ENCODE measurements at regions not wholly inside any gene's neighbourhood (a gene's known extent, or its start where the extent isn't known, plus 50 kb on each side); places are given as distances from the start of the nearest gene placed in this dataset.
"Not testable (repeated sequence)": the region's sequence is repeated elsewhere in the genome, so short reads cannot be mapped to it uniquely, and the experiment has no call there.

- no peak for DNase-seq (ENCODE audit: low read depth in 2 of 2)
Observed at GRCh38 chr2:180698668-180699067, 281.7 kb upstream of the UBE2E3 start.

DNA sequence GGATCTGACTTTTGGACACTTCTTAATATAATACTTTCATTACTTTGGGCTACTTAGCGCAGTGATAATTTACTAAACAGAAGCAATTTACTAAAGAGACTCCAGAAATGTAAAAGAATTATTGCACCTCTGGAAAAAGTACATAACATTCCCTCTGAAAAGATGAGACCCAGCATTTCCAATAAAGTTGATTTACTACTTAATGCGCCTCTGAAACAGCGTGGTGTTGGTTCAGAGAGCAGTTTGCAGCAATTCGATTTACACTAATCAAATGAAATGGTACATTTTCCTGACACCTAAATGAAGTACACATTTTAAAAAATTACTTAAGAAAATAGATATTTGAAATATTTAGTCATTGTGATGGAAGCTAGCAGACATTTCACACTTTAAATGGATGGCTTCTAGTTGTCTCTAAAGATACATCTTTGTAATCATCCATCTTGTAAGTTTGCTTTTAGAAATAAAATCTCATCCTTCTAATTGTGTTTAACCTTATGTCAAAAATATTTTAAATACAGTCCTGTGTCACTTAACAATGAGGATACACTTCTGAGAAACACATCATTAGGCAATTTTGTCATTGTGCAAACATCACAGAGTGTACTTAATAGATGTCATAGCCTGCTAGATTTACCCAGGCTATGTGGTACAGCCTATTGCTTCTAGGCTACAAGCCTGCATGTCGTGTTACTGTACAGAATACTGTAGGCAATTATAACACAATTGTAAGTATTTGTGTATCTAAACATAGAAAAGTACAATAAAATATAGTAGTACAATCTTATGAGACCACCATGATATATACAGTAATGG, 284.6 kb upstream of the UBE2E3 start:
- no peak for DNase-seq (ENCODE audit: low read depth in 2 of 2)

- DNase-seq (ENCODE audit: low read depth in 2 of 2) = no peak
Observed at GRCh38 chr2:180694445-180695421, 285.7 kb upstream of the UBE2E3 start.

- DNase-seq (ENCODE audit: low read depth in 2 of 2) = no peak
Observed at GRCh38 chr2:180692322-180692721, 288.1 kb upstream of the UBE2E3 start.

- not testable (repeated sequence) for DNase-seq (ENCODE audit: low read depth in 2 of 2)
Observed at GRCh38 chr2:180691855-180692223, 288.6 kb upstream of the UBE2E3 start.

DNA sequence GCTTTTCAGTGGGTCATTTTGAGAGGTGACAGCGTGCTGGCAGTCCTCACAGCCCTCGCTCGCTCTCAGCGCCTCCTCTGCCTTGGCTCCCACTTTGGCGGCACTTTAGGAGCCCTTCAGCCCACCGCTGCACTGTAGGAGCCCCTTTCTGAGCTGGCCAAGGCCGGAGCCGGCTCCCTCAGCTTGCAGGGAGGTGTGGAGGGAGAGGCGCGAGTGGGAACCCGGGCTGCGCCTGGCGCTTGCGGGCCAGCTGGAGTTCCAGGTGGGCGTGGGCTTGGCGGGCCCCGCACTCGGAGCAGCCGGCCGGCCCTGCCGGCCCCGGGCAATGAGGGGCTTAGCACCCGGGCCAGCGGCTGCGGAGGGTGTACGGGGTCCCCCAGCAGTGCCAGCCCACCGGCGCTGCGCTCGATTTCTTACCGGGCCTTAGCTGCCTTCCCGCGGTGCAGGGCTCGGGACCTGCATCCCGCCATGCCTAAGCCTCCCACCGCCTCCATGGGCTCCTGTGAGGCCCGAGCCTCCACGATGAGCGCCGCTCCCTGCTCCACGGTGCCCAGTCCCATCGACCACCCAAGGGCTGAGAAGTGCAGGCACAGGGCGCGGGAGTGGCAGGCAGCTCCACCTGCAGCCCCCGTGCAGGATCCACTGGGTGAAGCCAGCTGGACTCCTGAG, 289.1 kb upstream of the UBE2E3 start:
- DNase-seq (ENCODE audit: low read depth in 2 of 2) = not testable (repeated sequence)

GRCh38 chr2:180690611-180691010, 289.8 kb upstream of the UBE2E3 start:
- peak in 1 of 2 donors; percentile 9 for DNase-seq (ENCODE audit: low read depth in 2 of 2)

DNA sequence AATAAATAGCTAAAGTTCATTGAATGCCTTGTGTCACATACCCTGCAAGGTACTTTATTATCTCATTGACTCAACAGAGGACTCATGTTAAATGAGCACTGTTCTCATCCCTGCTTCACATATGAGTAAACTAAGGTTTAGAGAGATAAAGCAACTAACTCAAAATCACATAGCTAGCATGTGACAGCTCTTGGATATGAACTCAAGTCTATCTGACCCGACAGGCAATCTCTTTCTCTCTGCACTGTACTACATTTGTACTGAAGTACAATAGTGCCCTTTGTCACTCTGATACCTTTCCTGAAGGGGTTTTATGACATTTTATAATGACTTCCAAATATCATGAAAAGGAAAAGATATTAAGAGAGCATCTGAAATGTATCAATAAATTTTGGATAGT, 297.5 kb upstream of the UBE2E3 start:
- no peak for DNase-seq (ENCODE audit: low read depth in 2 of 2)

DNA sequence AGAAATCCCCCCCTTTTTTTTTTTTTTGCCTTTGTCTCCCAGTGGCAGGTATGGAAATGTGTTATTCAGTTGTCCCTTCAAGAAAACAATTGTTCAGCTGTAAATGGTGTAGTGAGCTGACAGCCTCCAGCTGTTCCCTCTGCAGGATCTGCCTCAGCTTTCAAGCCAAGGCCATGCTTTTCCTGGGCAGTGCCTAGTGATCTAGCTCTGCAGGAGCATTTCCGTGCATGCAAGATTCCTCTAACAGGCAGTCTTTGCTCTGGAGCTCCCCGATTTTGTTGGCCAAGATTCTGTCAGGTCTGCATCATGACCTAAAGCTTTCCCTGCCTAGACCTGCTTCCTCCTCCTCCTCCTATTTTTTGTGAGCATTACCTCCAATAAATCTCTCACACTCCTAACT, 300.7 kb upstream of the UBE2E3 start:
- DNase-seq (ENCODE audit: low read depth in 2 of 2) = no peak

GRCh38 chr2:180678625-180678972, 301.8 kb upstream of the UBE2E3 start:
- no peak for DNase-seq (ENCODE audit: low read depth in 2 of 2)

GRCh38 chr2:180677930-180678624, 302.3 kb upstream of the UBE2E3 start:
- no peak for DNase-seq (ENCODE audit: low read depth in 2 of 2)

DNA sequence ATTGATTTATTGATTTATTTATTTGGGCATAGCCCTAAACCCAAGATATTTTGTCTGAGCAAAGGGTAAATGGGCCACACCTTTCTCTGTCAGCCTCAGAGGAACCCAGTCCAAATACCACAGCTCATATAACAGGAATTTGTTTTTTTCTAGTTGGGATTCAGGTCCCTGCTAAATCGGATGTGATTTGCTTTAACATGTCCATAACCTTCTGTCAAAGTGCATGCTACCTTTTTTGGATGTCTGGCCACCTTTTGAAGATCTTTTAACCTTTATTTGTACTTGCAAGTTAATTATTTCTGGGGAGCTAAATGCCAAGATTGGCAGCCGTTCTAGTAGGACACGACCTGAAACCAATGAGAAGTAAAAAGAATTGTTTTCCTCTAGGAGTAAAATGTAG, 303.2 kb upstream of the UBE2E3 start:
- DNase-seq (ENCODE audit: low read depth in 2 of 2) = no peak

DNA sequence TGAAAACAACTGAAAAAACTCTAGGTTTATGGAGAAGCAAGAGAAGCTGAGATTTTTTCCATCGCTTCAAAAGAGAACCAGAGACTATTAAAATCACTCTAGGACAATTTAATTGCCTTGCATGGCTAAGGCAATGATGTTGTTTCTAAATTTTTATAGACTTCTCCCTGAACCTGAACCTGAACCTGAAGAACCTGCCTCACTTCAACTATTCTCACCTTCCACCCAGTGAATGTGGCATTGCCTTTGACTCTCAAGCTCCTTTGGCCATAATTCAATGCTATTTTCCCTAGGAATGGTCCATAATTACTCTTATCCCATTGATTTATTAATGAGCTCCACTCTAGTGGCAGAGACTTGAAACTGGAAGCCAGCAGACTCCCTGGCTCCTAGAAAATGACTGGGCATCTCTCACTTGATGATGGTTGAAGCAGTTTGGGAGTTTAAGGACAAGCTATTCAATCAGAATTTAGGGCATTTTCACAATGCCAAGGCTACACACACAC, 303.8 kb upstream of the UBE2E3 start:
- DNase-seq (ENCODE audit: low read depth in 2 of 2) = no peak

- no peak for DNase-seq (ENCODE audit: low read depth in 2 of 2)
Observed at GRCh38 chr2:180675170-180675569, 305.2 kb upstream of the UBE2E3 start.

GRCh38 chr2:180672377-180672776, 308.0 kb upstream of the UBE2E3 start:
- DNase-seq (ENCODE audit: low read depth in 2 of 2) = no peak

- DNase-seq (ENCODE audit: low read depth in 2 of 2) = no peak
Observed at GRCh38 chr2:180670302-180671003, 310.0 kb upstream of the UBE2E3 start.

DNA sequence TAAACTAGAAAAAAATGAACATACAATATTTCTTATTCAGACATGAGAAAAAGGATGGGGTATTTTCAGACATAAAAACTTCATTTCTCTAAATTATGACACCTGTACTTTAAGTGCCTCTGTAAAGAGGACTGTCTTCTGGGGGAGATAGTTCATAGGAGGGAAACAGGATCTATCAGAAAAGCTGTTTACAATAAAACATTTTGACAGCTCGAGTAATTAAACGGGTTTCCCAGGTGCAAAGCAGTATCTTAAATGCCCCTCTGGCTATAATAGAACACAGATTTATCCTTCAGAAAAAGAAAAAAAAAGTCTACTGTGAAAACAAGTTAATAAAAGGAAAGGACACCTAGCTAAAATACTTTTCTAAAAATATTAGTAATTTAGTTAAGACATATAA, 311.4 kb upstream of the UBE2E3 start:
- no peak for DNase-seq (ENCODE audit: low read depth in 2 of 2)

DNA sequence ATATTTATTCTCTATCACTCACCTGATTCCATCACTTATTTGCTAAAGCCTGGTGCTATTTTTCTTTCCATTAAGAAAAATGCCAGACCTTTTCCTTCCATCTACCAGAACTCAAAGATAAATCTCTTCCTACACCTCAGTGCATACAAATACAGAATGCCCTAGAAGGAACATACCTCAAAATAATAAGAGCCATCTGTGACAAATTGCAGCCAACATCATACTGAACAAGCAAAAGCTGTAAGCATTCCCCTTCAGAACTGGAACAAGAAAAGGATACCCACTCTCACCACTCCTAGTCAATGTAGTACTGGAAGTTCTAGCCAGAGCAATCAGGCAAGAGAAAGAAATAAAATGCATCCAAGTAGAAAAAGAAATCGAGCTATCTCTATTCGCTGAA, 315.9 kb upstream of the UBE2E3 start:
- no peak for DNase-seq (ENCODE audit: low read depth in 2 of 2)

GRCh38 chr2:180662941-180663471, 317.4 kb upstream of the UBE2E3 start:
- no peak for DNase-seq (ENCODE audit: low read depth in 2 of 2)

GRCh38 chr2:180662521-180662920, 317.9 kb upstream of the UBE2E3 start:
- DNase-seq (ENCODE audit: low read depth in 2 of 2) = no peak

DNA sequence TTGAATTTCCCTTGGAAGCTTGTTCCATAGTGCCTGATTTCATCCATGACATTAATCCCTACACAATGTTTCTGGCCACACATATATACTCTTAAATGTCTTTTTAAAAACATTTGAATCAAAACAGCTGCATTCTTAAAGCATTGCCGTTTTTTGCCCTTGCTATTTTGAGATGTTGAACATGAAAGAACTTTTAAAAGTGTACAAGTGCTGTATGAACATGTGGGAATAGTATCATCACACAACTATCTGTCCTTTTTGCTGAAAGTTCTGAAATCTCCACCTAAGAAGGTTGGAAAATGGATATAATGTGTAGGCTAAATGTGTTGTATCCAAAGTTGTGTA, 318.7 kb upstream of the UBE2E3 start:
- DNase-seq (ENCODE audit: low read depth in 2 of 2) = no peak

All from lung microvascular endothelial cell (primary cell).